IMR-90 (cell line): ENCODE measurements at regions not wholly inside any gene's neighbourhood (a gene's known extent, or its start where the extent isn't known, plus 50 kb on each side); places are given as distances from the start of the nearest gene placed in this dataset.
A peak's percentile ranks its signal among the peaks of the same experiment; 100 is the strongest.

Experiments used
- ATAC-seq: fragments of 200-7000 bp; cut with Tn5 transposase; 2 replicates; pipeline ENCODE4 v1.9.1; 2020; ENCODE audit warnings: low read depth, mild to moderate bottlenecking, moderate library complexity
- BruUV-seq: library from RNA; stranded (reverse); fragments of 400-500 nt; replicated peaks from 2 replicates; lab custom pipeline; 2021; lab: Mats Ljungman, UMichigan
- CTCF ChIA-PET: fragments of 300-600 bp; formaldehyde crosslinking; extraction: SDS; loops from one replicate; lab custom pipeline; 2021; ENCODE audit warnings: antibody characterized with exemption; lab: Yijun Ruan, JAX
- POLR2A ChIA-PET: fragments of 300-600 bp; sonication (Branson Sonifier 250); formaldehyde crosslinking; loops from one replicate; lab custom pipeline; 2022; ENCODE audit warnings: antibody characterized with exemption; ENCODE audit not compliant: unreplicated experiment; lab: Charles Lee
- DNase-seq: peaks from one replicate; pipeline ENCODE4 v3.0.0; 2013
- H2AFZ ChIP-seq: replicated peaks from 2 replicates; pipeline ENCODE3; 2013; ENCODE audit warnings: low read length, mild to moderate bottlenecking; ENCODE audit not compliant: poor library complexity
- H2AK5ac ChIP-seq: 2 replicates; pipeline ENCODE4 v1.6.1; 2013; ENCODE audit warnings: low read depth, low read length, inconsistent platforms
- H2AK9ac ChIP-seq: replicated peaks from 2 replicates; pipeline ENCODE3; 2013; ENCODE audit warnings: mild to moderate bottlenecking, low read depth, low read length, moderate library complexity; ENCODE audit not compliant: poor library complexity
- H2BK120ac ChIP-seq: 2 replicates; pipeline ENCODE4 v1.6.1; 2013; ENCODE audit warnings: low read depth, low read length, inconsistent platforms
- H2BK15ac ChIP-seq: 3 replicates; pipeline ENCODE4 v1.6.1; 2013; ENCODE audit warnings: low read depth, low read length, inconsistent platforms
- H2BK20ac ChIP-seq: 2 replicates; pipeline ENCODE4 v1.6.1; 2013; ENCODE audit warnings: low read depth, mild to moderate bottlenecking, inconsistent platforms, low read length, moderate library complexity
- H2BK5ac ChIP-seq: 2 replicates; pipeline ENCODE4 v1.6.1; 2013; ENCODE audit warnings: mild to moderate bottlenecking, low read depth, low read length, inconsistent platforms; ENCODE audit not compliant: poor library complexity, severe bottlenecking
- H3K14ac ChIP-seq: replicated peaks from 2 replicates; pipeline ENCODE4 v1.6.1; 2013; ENCODE audit warnings: low read depth, low read length, inconsistent platforms
- H3K18ac ChIP-seq: 2 replicates; pipeline ENCODE4 v1.6.1; 2013; ENCODE audit warnings: low read depth, low read length, control low read depth
- H3K23ac ChIP-seq: 2 replicates; pipeline ENCODE4 v1.6.1; 2013; ENCODE audit warnings: low read depth, low read length, inconsistent platforms
- H3K27ac ChIP-seq: 2 replicates; pipeline ENCODE4 v1.5.1; 2013; ENCODE audit warnings: mild to moderate bottlenecking, control low read depth, low read length; ENCODE audit not compliant: insufficient read depth
- H3K27me3 ChIP-seq: 2 replicates; pipeline ENCODE4 v1.6.1; 2013; ENCODE audit warnings: low read length; ENCODE audit not compliant: control insufficient read depth, insufficient read depth
- H3K36me3 ChIP-seq: 2 replicates; pipeline ENCODE4 v1.6.1; 2013; ENCODE audit warnings: low read length, mixed read lengths; ENCODE audit not compliant: control insufficient read depth, insufficient read depth
- H3K4ac ChIP-seq: 2 replicates; pipeline ENCODE4 v1.6.1; 2013; ENCODE audit warnings: low read depth, low read length, inconsistent platforms
- H3K4me1 ChIP-seq: 2 replicates; pipeline ENCODE4 v1.6.1; 2013; ENCODE audit warnings: low read length, mixed read lengths; ENCODE audit not compliant: control insufficient read depth, insufficient read depth
- H3K4me2 ChIP-seq: 2 replicates; pipeline ENCODE4 v1.6.1; 2013; ENCODE audit warnings: low read depth, mild to moderate bottlenecking, control low read depth, low read length, moderate library complexity
- H3K4me3 ChIP-seq: 2 replicates; pipeline ENCODE4 v1.5.1; 2013; ENCODE audit warnings: low read depth, mild to moderate bottlenecking, control low read depth, low read length, moderate library complexity; ENCODE audit not compliant: insufficient read depth
- H3K56ac ChIP-seq: 2 replicates; pipeline ENCODE4 v1.6.1; 2013; ENCODE audit warnings: low read length, inconsistent platforms; ENCODE audit not compliant: insufficient read depth; ENCODE audit errors: extremely low read depth
- H3K79me1 ChIP-seq, 2 experiments: 2 replicates each; pipeline ENCODE4 v1.6.1; 2013; ENCODE audit warnings: low read length in 2 of 2, inconsistent platforms in 1 of 2, low read depth in 1 of 2
- H3K9ac ChIP-seq: 2 replicates; pipeline ENCODE4 v1.6.1; 2013; ENCODE audit warnings: low read depth, low read length, control low read depth
- H3K9me1 ChIP-seq: 2 replicates; pipeline ENCODE4 v1.6.1; 2013; ENCODE audit warnings: low read length, inconsistent platforms; ENCODE audit not compliant: insufficient read depth
- H3K9me3 ChIP-seq: 2 replicates; pipeline ENCODE4 v1.6.1; 2013; ENCODE audit warnings: low read length; ENCODE audit not compliant: control insufficient read depth, insufficient read depth
- H4K20me1 ChIP-seq: 2 replicates; pipeline ENCODE4 v1.6.1; 2013; ENCODE audit warnings: low read length, inconsistent platforms; ENCODE audit not compliant: insufficient read depth
- H4K5ac ChIP-seq: 2 replicates; pipeline ENCODE4 v1.6.1; 2013; ENCODE audit warnings: mild to moderate bottlenecking, low read depth, low read length, control low read depth
- H4K8ac ChIP-seq, 2 experiments: 2 replicates each; pipeline ENCODE4 v1.6.1; 2013; ENCODE audit warnings: low read depth in 2 of 2, low read length in 2 of 2, control low read depth in 1 of 2, inconsistent platforms in 1 of 2
- H4K91ac ChIP-seq: 2 replicates; pipeline ENCODE4 v1.6.1; 2013; ENCODE audit warnings: low read depth, low read length, inconsistent platforms; ENCODE audit not compliant: insufficient read depth
- BHLHE40 ChIP-seq: fragments of 150-350 bp; IDR thresholded peaks from 2 replicates; pipeline ENCODE4 v1.6.1; 2016; ENCODE audit warnings: mild to moderate bottlenecking, low read depth, low read length
- CEBPB ChIP-seq: IDR thresholded peaks from 2 replicates; pipeline ENCODE4 v1.6.1; 2012; ENCODE audit warnings: low read depth, low read length, improper control_type of control experiment
- CHD1 ChIP-seq: IDR thresholded peaks from 2 replicates; pipeline ENCODE4 v1.6.1; 2012; ENCODE audit warnings: low read depth, low read length, improper control_type of control experiment
- FOS ChIP-seq: fragments of 150-350 bp; IDR thresholded peaks from 2 replicates; pipeline ENCODE4 v1.6.1; 2016; ENCODE audit warnings: low read depth, low read length
- MAFK ChIP-seq: IDR thresholded peaks from 2 replicates; pipeline ENCODE4 v1.6.1; 2012; ENCODE audit warnings: low read depth, low read length, improper control_type of control experiment
- MAZ ChIP-seq: IDR thresholded peaks from 2 replicates; pipeline ENCODE4 v1.6.1; 2012; ENCODE audit warnings: low read depth, mild to moderate bottlenecking, low read length, improper control_type of control experiment, moderate library complexity, borderline replicate concordance
- MXI1 ChIP-seq: IDR thresholded peaks from 2 replicates; pipeline ENCODE4 v1.6.1; 2012; ENCODE audit warnings: low read depth, mild to moderate bottlenecking, low read length, moderate library complexity, borderline replicate concordance
- NFE2L2 ChIP-seq: fragments of 150-350 bp; IDR thresholded peaks from 2 replicates; pipeline ENCODE4 v1.6.1; 2016; ENCODE audit warnings: low read depth, mild to moderate bottlenecking, low read length
- POLR2A ChIP-seq: IDR thresholded peaks from 2 replicates; pipeline ENCODE4 v1.6.1; 2012; ENCODE audit warnings: mild to moderate bottlenecking, low read depth, low read length
- RAD21 ChIP-seq: IDR thresholded peaks from 2 replicates; pipeline ENCODE4 v1.6.1; 2012; ENCODE audit warnings: low read length, improper control_type of control experiment
- RFX5 ChIP-seq: IDR thresholded peaks from 2 replicates; pipeline ENCODE4 v1.8.0; 2012; ENCODE audit warnings: low read depth, mild to moderate bottlenecking, low read length, moderate library complexity
- SMC3 ChIP-seq: fragments of 150-350 bp; IDR thresholded peaks from 2 replicates; pipeline ENCODE4 v1.6.1; 2016; ENCODE audit warnings: low read depth, mild to moderate bottlenecking, antibody characterized with exemption, low read length, moderate library complexity
- whole genome bisulfite sequencing, 2 experiments: methylation state at CpG; one replicate each; pipeline versions ENCODE4 v1.1.5 to v1.1.7; 2013; ENCODE audit warnings: missing lambda C conversion rate in 2 of 2; ENCODE audit not compliant: insufficient read length in 1 of 2; ENCODE audit errors: extremely low coverage in 2 of 2; 5-methylcytosine and 5-hydroxymethylcytosine counted together
- dilution Hi-C: fragments of 300-500 bp; cut with HindIII; formaldehyde crosslinking; loops from one replicate; pipeline ENCODE4 v1.14.3; 2018; ENCODE audit warnings: low sequenced_read_pairs; ENCODE audit not compliant: unreplicated experiment
- in situ Hi-C: fragments of 300-500 bp; cut with MboI; formaldehyde crosslinking; loops from 3 replicates; pipeline ENCODE4 v1.14.3; 2019; ENCODE audit warnings: low sequenced_read_pairs, inconsistent platforms, mixed read lengths
- intact Hi-C: fragments of 100-400 bp; cut with micrococcal nuclease; formaldehyde crosslinking; loops from 2 replicates; pipeline ENCODE4 v1.10.0; 2022
- TF ChIP-seq, protein P1 (sequence below): conservative IDR thresholded peaks from 2 replicates; pipeline ENCODE4 v1.5.1; 2012; ENCODE audit warnings: mild to moderate bottlenecking, low read depth, low read length, improper control_type of control experiment
- TF ChIP-seq, protein P2 (sequence below): fragments of 150-350 bp; IDR thresholded peaks from 2 replicates; pipeline ENCODE4 v1.6.1; 2017; ENCODE audit warnings: mild to moderate bottlenecking, antibody characterized with exemption, low read length, low read depth
- TF ChIP-seq, protein P3 (sequence below): fragments of 150-350 bp; IDR thresholded peaks from 2 replicates; pipeline ENCODE4 v1.6.1; 2016; ENCODE audit warnings: low read depth, mild to moderate bottlenecking, low read length, moderate library complexity, borderline replicate concordance

DNA sequence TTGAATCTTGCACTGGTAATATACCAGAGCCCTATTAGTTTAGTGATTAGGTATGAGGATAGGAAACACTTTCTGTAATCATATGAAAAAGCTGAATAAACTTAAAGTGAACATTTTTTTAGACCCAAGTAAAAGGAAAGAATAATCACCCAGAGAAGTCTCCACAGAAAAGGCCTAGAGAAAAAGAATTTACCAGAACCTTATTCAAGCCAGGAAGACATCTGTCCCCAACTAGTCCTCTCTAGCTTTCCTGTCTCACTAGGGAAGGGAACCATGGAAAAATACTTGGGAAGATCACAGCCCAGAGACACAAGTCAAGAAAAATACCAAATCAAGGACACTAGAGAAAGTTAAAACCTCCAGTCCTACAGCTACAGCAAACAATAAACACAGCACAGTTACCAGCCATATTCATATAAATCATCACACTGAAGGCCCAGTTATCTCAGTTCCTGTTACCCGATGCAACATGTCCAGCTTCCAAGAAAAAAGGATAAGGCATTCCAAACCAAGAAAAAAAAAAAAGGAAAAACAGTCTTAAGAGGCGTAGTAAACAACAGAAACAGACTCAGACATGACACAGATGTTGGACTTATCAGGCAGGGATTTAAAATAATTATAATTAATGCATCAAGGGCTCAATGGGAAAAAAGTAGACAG, 461.5 kb downstream of the IRS1 start:
- no CpG with 5 or more reads among the region's 2 CpGs for WGBS, 2 experiments
- H3K9me1 ChIP-seq, result no peaks in the 10 kb centered on the region
- POLR2A ChIA-PET, result no interaction called here
- BruUV-seq, result no TSS peak
- H3K18ac ChIP-seq, result peak overlapping the region; percentile 17; the same call in 1 of the 2 replicates
- dilution Hi-C loops, result no loop called here
- DNase-seq (peak; percentile 57), ATAC-seq (peak; percentile 49; the same call in 1 of the 2 replicates)
- no peak overlapping the region; the same call in 1 of the 2 replicates for H3K4ac ChIP-seq
- H3K27me3 ChIP-seq, result no peaks in the 10 kb centered on the region
- no peak overlapping the region for H2AK9ac ChIP-seq
- peak overlapping the region; percentile 58 for H2BK5ac ChIP-seq
- H4K5ac ChIP-seq, result no peak overlapping the region; the same call in 1 of the 2 replicates
- H3K36me3 ChIP-seq, result no peaks in the 10 kb centered on the region
- H4K20me1 ChIP-seq, result no peaks in the 10 kb centered on the region
- no peak overlapping the region for H3K56ac ChIP-seq
- CTCF ChIA-PET, result interaction anchor here (0.6 kb wide), 2 partner anchors 16 to 21 kb away, joined by 3 read pairs; no protein-coding TSS in a partner anchor
- H2BK15ac ChIP-seq, result no peak overlapping the region
- peak overlapping the region; percentile 50; the same call in 1 of the 2 replicates for H4K91ac ChIP-seq
- no peak overlapping the region for H3K23ac ChIP-seq
- H2AK5ac ChIP-seq, result no peak overlapping the region
- H3K14ac ChIP-seq, result no peak overlapping the region
- no peak overlapping the region; a peak in 1 of 4 replicates for H4K8ac ChIP-seq
- no peak overlapping the region; the same call in 1 of the 2 replicates for H3K27ac ChIP-seq
- no peak overlapping the region for H3K9ac ChIP-seq
- intact Hi-C loops, result loop anchor here (10.0 kb wide), 2 partner anchors 453 to 457 kb away; partner anchors contain the start of gene IRS1
- H3K9me3 ChIP-seq, result no peaks in the 10 kb centered on the region
- H2AFZ ChIP-seq, result no peak overlapping the region
- no peak overlapping the region for H3K4me2 ChIP-seq
- no peak overlapping the region for H3K4me3 ChIP-seq
- peaks cover 2% of the 10 kb centered on the region for H3K4me1 ChIP-seq
- H3K79me1 ChIP-seq, result no peaks in the 10 kb centered on the region
- in situ Hi-C loops, result no loop called here
- H2BK20ac ChIP-seq, result 0 out of 2 replicates have a peak overlapping the region, but pooled peaks have one; percentile 34
- no peak overlapping the region for H2BK120ac ChIP-seq
- TF ChIP-seq MAFK (no peak), MXI1 (no peak), CHD1 (no peak), RAD21 (no peak), SMC3 (no peak), MAZ (no peak), CEBPB (no peak), BHLHE40 (no peak), RFX5 (no peak), NFE2L2 (no peak), FOS (no peak), POLR2A (no peak)
- TF ChIP-seq, protein P1, sequence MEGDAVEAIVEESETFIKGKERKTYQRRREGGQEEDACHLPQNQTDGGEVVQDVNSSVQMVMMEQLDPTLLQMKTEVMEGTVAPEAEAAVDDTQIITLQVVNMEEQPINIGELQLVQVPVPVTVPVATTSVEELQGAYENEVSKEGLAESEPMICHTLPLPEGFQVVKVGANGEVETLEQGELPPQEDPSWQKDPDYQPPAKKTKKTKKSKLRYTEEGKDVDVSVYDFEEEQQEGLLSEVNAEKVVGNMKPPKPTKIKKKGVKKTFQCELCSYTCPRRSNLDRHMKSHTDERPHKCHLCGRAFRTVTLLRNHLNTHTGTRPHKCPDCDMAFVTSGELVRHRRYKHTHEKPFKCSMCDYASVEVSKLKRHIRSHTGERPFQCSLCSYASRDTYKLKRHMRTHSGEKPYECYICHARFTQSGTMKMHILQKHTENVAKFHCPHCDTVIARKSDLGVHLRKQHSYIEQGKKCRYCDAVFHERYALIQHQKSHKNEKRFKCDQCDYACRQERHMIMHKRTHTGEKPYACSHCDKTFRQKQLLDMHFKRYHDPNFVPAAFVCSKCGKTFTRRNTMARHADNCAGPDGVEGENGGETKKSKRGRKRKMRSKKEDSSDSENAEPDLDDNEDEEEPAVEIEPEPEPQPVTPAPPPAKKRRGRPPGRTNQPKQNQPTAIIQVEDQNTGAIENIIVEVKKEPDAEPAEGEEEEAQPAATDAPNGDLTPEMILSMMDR, result no peak
- TF ChIP-seq, protein P2, sequence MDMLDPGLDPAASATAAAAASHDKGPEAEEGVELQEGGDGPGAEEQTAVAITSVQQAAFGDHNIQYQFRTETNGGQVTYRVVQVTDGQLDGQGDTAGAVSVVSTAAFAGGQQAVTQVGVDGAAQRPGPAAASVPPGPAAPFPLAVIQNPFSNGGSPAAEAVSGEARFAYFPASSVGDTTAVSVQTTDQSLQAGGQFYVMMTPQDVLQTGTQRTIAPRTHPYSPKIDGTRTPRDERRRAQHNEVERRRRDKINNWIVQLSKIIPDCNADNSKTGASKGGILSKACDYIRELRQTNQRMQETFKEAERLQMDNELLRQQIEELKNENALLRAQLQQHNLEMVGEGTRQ, result no peak
- TF ChIP-seq, protein P3, sequence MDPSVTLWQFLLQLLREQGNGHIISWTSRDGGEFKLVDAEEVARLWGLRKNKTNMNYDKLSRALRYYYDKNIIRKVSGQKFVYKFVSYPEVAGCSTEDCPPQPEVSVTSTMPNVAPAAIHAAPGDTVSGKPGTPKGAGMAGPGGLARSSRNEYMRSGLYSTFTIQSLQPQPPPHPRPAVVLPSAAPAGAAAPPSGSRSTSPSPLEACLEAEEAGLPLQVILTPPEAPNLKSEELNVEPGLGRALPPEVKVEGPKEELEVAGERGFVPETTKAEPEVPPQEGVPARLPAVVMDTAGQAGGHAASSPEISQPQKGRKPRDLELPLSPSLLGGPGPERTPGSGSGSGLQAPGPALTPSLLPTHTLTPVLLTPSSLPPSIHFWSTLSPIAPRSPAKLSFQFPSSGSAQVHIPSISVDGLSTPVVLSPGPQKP, result no peak
